ENCODE measurements at regions not wholly inside any gene's neighbourhood (a gene's known extent, or its start where the extent isn't known, plus 50 kb on each side); places are given as distances from the start of the nearest gene placed in this dataset.
"Not testable (repeated sequence)": the region's sequence is repeated elsewhere in the genome, so short reads cannot be mapped to it uniquely, and the experiment has no call there.

GRCh38 chr1:232357416-232357815 is 272.5 kb downstream of the SIPA1L2 start:
- DNase-seq (ENCODE audit: low read depth) = no peak

GRCh38 chr1:232355162-232356006 is 274.5 kb downstream of the SIPA1L2 start:
- no peak for DNase-seq (ENCODE audit: low read depth)

DNA sequence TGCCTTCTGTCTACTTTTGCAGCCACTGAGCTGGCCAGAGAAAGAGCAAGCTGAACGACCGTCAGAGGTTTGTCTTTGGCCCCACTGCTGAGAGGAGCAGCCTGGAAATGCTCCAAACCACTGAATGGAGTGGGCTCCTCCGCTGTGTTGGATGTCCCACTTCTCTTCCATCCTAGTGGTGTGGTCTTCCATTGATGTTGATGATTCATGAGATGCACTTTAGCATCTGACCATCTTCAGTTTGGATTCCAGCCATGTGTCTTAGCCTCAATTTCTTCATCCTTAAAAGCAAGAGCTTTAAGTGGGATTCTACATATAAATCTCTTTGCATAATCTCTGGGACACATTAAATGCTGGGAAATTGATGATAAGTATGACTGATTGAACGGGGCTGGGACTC is 276.9 kb downstream of the SIPA1L2 start:
- DNase-seq (ENCODE audit: low read depth) = no peak

GRCh38 chr1:232352366-232352765 is 277.6 kb downstream of the SIPA1L2 start:
- DNase-seq (ENCODE audit: low read depth) = no peak

DNA sequence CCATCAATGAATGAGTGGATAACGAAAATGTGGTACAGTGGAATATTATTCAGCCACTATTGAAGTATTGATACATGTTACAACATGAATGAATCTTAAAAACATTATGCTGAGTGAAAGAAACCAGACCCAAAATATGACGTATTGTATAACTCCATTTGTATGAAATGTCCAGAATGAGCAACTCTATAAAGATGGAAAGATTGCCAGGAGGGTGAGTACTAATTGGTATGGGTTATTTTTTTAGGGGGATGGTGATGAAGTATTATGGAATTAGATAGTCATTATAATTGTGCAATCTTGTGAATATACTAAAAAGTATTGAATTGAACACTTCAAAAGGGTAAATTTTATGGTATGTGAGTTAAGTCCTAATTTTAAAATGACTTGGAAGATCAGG is 278.6 kb downstream of the SIPA1L2 start:
- DNase-seq (ENCODE audit: low read depth) = no peak

GRCh38 chr1:232346844-232347243 is 283.1 kb downstream of the SIPA1L2 start:
- no peak for DNase-seq (ENCODE audit: low read depth)

- no peak for DNase-seq (ENCODE audit: low read depth)
Measured at GRCh38 chr1:232344791-232345399, 285.0 kb downstream of the SIPA1L2 start.

- DNase-seq (ENCODE audit: low read depth) = not testable (repeated sequence)
Measured at GRCh38 chr1:232344186-232344585, 285.7 kb downstream of the SIPA1L2 start.

DNA sequence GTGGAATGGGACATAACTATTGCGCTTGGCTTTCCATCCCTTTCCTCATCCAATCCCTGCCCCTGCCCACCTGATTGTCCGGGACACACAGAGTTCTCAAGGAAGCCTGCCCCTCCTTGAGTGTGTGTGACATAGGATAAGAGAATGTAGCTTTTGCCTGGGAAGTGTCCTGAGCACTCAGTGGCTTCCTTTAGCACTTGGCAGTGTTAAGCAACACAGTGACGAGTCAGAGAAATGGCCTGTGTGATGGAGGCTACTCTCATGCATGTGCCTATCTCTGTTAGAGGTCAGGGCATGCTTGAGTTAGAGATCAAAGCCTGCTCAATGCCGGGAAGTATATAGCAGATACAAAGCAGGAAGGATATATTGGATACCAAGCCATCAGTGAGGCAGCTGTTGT is 289.5 kb downstream of the SIPA1L2 start:
- no peak for DNase-seq (ENCODE audit: low read depth)

GRCh38 chr1:232339073-232339472 is 290.9 kb downstream of the SIPA1L2 start:
- no peak for DNase-seq (ENCODE audit: low read depth)

- peak; percentile 94 for DNase-seq (ENCODE audit: low read depth)
Measured at GRCh38 chr1:232335741-232336293, 294.1 kb downstream of the SIPA1L2 start.

GRCh38 chr1:232335261-232335660 is 294.7 kb downstream of the SIPA1L2 start:
- no peak for DNase-seq (ENCODE audit: low read depth)

DNA sequence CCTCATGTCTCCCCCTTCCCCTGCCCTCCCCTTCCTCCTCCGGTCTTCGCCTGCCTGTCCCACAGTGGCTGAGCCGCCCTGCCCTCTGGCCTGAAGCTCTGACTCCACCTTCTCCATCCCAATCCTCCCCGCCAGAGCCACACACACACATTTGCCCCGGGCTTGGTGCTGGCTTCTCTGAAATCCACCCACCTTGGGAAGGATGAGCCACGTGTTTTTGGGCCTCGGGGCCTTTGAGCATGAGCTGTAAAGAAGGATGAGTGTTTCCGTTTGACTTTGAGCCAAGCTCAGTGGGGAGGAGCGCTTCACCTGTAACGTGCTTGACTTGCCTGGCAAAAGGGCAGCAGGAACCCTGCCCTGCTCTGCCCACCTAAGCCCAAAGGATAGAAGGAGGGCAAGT is 295.1 kb downstream of the SIPA1L2 start:
- no peak for DNase-seq (ENCODE audit: low read depth)

- DNase-seq (ENCODE audit: low read depth) = no peak
Measured at GRCh38 chr1:232334246-232334645, 295.7 kb downstream of the SIPA1L2 start.

GRCh38 chr1:232333419-232333767 is 296.5 kb downstream of the SIPA1L2 start:
- DNase-seq (ENCODE audit: low read depth) = no peak

- not testable (repeated sequence) for DNase-seq (ENCODE audit: low read depth)
Measured at GRCh38 chr1:232332710-232333418, 297.1 kb downstream of the SIPA1L2 start.

- DNase-seq (ENCODE audit: low read depth) = peak; percentile 23
Measured at GRCh38 chr1:232329103-232329813, 300.7 kb downstream of the SIPA1L2 start.

DNA sequence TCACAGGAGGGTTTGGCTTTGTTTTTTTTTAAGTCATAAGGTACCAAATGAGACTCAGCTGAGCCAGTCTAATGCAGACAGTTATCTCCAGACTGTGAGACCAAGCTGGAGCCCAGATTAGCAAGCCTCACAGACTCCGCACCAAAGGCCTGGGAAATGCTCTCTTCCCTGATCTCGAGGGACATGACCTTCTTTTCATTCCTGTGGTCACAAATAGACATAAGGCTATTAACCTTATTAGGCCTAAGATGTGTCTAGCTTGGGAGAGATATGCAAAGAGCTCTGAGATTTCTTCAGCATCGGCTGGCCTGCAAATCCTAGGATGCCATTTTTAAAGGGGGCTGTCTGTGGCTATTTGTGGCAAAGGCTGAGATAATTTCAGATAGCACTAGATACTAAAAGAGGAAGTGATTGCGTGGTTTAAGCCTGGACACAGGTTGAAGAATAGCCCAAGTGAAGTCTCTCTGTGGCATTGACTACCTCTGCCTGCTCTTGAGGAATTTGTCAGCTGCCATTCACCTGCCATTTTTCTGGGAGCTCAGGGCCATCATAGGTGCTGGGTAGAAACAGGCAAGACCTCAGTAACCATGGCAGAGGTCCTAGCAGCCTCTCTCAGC is 301.3 kb downstream of the SIPA1L2 start:
- peak; percentile 54 for DNase-seq (ENCODE audit: low read depth)

GRCh38 chr1:232327899-232328298 is 302.0 kb downstream of the SIPA1L2 start:
- no peak for DNase-seq (ENCODE audit: low read depth)

DNA sequence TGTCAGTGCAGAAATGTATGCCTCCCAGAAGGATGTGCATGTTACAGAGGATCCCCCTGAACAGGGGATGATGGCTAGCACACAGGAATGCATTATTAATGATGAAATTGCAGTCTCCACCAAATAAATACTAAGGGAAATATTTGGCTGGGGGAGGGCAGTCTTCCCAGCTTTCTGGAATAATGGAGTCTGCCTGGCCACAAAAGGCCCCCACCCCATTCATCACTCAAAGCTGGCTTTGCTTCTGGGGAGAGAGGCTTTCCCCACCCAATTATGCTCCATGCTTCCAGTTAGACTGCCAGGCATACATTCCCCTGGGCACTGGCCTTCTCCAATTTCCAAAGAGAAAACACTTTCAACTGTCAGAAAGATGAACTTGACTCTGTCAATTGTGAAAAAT is 302.7 kb downstream of the SIPA1L2 start:
- DNase-seq (ENCODE audit: low read depth) = no peak

All from myocyte (in vitro differentiated cells).